ENCODE measurements at regions not wholly inside any gene's neighbourhood (a gene's known extent, or its start where the extent isn't known, plus 50 kb on each side); places are given as distances from the start of the nearest gene placed in this dataset.

DNA sequence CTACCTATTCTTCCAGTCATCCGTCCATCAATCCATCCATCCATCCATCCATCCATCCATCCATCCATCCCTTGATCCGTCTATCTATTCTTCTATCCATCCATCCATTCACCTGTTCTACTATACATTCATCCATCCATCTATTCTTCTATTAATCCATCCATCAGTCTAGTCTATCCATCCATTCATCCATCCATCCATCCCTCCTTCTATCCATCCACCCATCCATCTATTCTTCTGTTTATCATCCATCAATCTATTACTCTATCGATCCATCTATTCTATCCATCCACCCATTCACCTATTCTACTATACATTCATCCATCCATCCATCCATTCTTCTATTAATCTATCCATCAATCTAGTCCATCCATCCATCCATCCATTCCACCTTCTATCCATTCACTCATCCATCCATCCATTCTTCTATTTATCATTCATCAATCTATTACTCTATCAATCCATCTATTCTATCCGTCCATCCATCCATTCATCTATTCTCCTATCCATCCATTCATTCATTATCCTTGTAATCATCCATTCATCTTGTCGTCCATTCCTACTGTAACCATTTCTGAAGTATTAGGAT, 110.4 kb upstream of the ZNF516 start:
- TF ChIP-seq CBFB (CRISPR knock-in tag; IDR thresholded peaks at IDR 0.05; ENCODE audit: low read depth) (no peak), GRHL2 (CRISPR knock-in tag; IDR thresholded peaks at IDR 0.05; ENCODE audit: insufficient replicate concordance, severe bottlenecking) (no peak), TEAD4 (CRISPR knock-in tag; IDR thresholded peaks at IDR 0.05) (no peak)
